H1 (cell line): ENCODE measurements at regions not wholly inside any gene's neighbourhood (a gene's known extent, or its start where the extent isn't known, plus 50 kb on each side); places are given as distances from the start of the nearest gene placed in this dataset.

Experiments used
- CTCF ChIA-PET: fragments of 300-600 bp; sonication (Branson Sonifier 250); formaldehyde crosslinking; loops from one replicate; lab custom pipeline; 2021; ENCODE audit not compliant: partially characterized antibody; lab: Charles Lee
- POLR2A ChIA-PET: fragments of 300-600 bp; sonication (Branson Sonifier 250); formaldehyde crosslinking; loops from one replicate; lab custom pipeline; 2021; ENCODE audit warnings: inconsistent platforms; ENCODE audit not compliant: partially characterized antibody; lab: Charles Lee
- DNase-seq, 2 experiments: peaks; one replicate each; pipeline versions ENCODE4 v3.0.0 to v3.0.0-alpha.2; 2010 to 2022; ENCODE audit warnings: low spot score in 2 of 2, low read depth in 1 of 2, mixed read lengths in 1 of 2
- FAIRE-seq: peaks from 2 replicates; lab custom pipeline; 2011; peaks lifted over from hg19 to GRCh38; lab: Jason Lieb, UNC
- H2AFZ ChIP-seq: 2 replicates; pipeline ENCODE4 v1.8.1; 2012; ENCODE audit warnings: low read length, inconsistent platforms
- H2AK5ac ChIP-seq: 2 replicates; pipeline ENCODE4 v1.6.1; 2013; ENCODE audit warnings: low read depth, low read length
- H2BK120ac ChIP-seq: replicated peaks from 2 replicates; pipeline ENCODE3; 2013; ENCODE audit warnings: low read depth, low read length, inconsistent platforms
- H2BK12ac ChIP-seq: 2 replicates; pipeline ENCODE4 v1.6.1; 2013; ENCODE audit warnings: low read depth, low read length
- H2BK15ac ChIP-seq: 2 replicates; pipeline ENCODE4 v1.6.1; 2013; ENCODE audit warnings: low read length
- H2BK20ac ChIP-seq: 2 replicates; pipeline ENCODE4 v1.6.1; 2013; ENCODE audit warnings: low read length
- H2BK5ac ChIP-seq: 2 replicates; pipeline ENCODE4 v1.6.1; 2013; ENCODE audit warnings: low read depth, low read length
- H3K14ac ChIP-seq: 2 replicates; pipeline ENCODE4 v1.6.1; 2013; ENCODE audit warnings: inconsistent platforms; ENCODE audit not compliant: insufficient read length
- H3K18ac ChIP-seq: 2 replicates; pipeline ENCODE4 v1.6.1; 2013; ENCODE audit warnings: low read length; ENCODE audit errors: extremely low read depth
- H3K23ac ChIP-seq: 2 replicates; pipeline ENCODE4 v1.6.1; 2013; ENCODE audit warnings: inconsistent platforms; ENCODE audit not compliant: insufficient read length
- H3K23me2 ChIP-seq: 2 replicates; pipeline ENCODE4 v1.6.1; 2013; ENCODE audit warnings: low read depth, low read length
- H3K27ac ChIP-seq: 2 replicates; pipeline ENCODE4 v1.6.1; 2011; ENCODE audit warnings: low read depth, low read length, inconsistent platforms
- H3K27me3 ChIP-seq, 4 experiments: replicated peaks in 1 of 4; 1 replicate in 1 of 4; 2 replicates in 3 of 4; pipeline versions ENCODE4 v1.6.1 to v1.8.1; 2011 to 2013; ENCODE audit warnings: low read length in 3 of 4, mild to moderate bottlenecking in 3 of 4, inconsistent platforms in 2 of 4, mixed read lengths in 2 of 4, moderate library complexity in 1 of 4; ENCODE audit not compliant: control insufficient read depth in 3 of 4, insufficient read depth in 3 of 4; ENCODE audit errors: extremely low read depth in 1 of 4
- H3K36me3 ChIP-seq, 4 experiments: 2 replicates each; pipeline versions ENCODE4 v1.6.1 to v1.8.1; 2011 to 2013; ENCODE audit warnings: mild to moderate bottlenecking in 4 of 4, low read length in 3 of 4, moderate library complexity in 2 of 4, control low read depth in 1 of 4, inconsistent platforms in 1 of 4; ENCODE audit not compliant: insufficient read depth in 4 of 4, control insufficient read depth in 2 of 4
- H3K4ac ChIP-seq: replicated peaks from 2 replicates; pipeline ENCODE3; 2013; ENCODE audit warnings: low read length, low read depth, mixed read lengths, inconsistent platforms; ENCODE audit not compliant: insufficient read length
- H3K4me1 ChIP-seq, 4 experiments: replicated peaks in 1 of 4; 1 replicate in 1 of 4; 2 replicates in 3 of 4; pipeline versions ENCODE4 v1.6.1 to v1.8.1; 2011 to 2013; ENCODE audit warnings: low read length in 3 of 4, inconsistent platforms in 2 of 4, mixed read lengths in 1 of 4; ENCODE audit not compliant: insufficient read depth in 4 of 4, control insufficient read depth in 3 of 4
- H3K4me2 ChIP-seq, 2 experiments: 2 replicates each; pipeline versions ENCODE4 v1.6.1 to v1.8.1; 2011 to 2013; ENCODE audit warnings: low read depth in 2 of 2, low read length in 2 of 2, control low read depth in 1 of 2, inconsistent platforms in 1 of 2, mild to moderate bottlenecking in 1 of 2; ENCODE audit not compliant: insufficient read depth in 1 of 2
- H3K4me3 ChIP-seq, 4 experiments: fragments of 200-600, 300-600 bp in 1 of 4; sonication (generic), shearing (Covaris generic), sonication (Bioruptor Twin) in 1 of 4; 2 replicates each; pipeline versions ENCODE4 v1.5.1 to v1.8.1; 2011 to 2016; ENCODE audit warnings: low read length in 4 of 4, low read depth in 3 of 4, control low read depth in 2 of 4, inconsistent platforms in 2 of 4, mild to moderate bottlenecking in 2 of 4, mixed read lengths in 1 of 4, moderate library complexity in 1 of 4; ENCODE audit not compliant: insufficient read depth in 2 of 4; ENCODE audit errors: extremely low read depth in 1 of 4
- H3K56ac ChIP-seq: replicated peaks from 2 replicates; pipeline ENCODE3; 2013; ENCODE audit warnings: low read depth, mild to moderate bottlenecking, mixed read lengths, low read length, inconsistent platforms; ENCODE audit not compliant: insufficient read length
- H3K79me1 ChIP-seq: 2 replicates; pipeline ENCODE4 v1.6.1; 2013; ENCODE audit warnings: low read depth, low read length, control low read depth
- H3K79me2 ChIP-seq, 2 experiments: 2 replicates each; pipeline versions ENCODE4 v1.6.1 to v1.8.1; 2012 to 2013; ENCODE audit warnings: low read length in 2 of 2, mild to moderate bottlenecking in 2 of 2, inconsistent platforms in 1 of 2; ENCODE audit not compliant: insufficient read depth in 2 of 2, control insufficient read depth in 1 of 2
- H3K9ac ChIP-seq, 4 experiments: replicated peaks in 1 of 4; 1 replicate in 1 of 4; 2 replicates in 3 of 4; pipeline versions ENCODE4 v1.6.1 to v1.8.1; 2011 to 2013; ENCODE audit warnings: low read depth in 3 of 4, low read length in 3 of 4, control low read depth in 2 of 4, mild to moderate bottlenecking in 2 of 4, moderate library complexity in 2 of 4, inconsistent platforms in 1 of 4; ENCODE audit errors: extremely low read depth in 1 of 4
- H3K9me3 ChIP-seq, 2 experiments: 2 replicates each; pipeline versions ENCODE4 v1.6.1 to v1.8.1; 2012 to 2013; ENCODE audit warnings: mild to moderate bottlenecking in 2 of 2, moderate library complexity in 2 of 2, control low read depth in 1 of 2, inconsistent platforms in 1 of 2, low read depth in 1 of 2, low read length in 1 of 2, mixed read lengths in 1 of 2; ENCODE audit not compliant: insufficient read depth in 2 of 2
- H4K20me1 ChIP-seq, 2 experiments: replicated peaks in 1 of 2; 2 replicates each; pipeline versions ENCODE3 to v1.8.1; 2011 to 2013; ENCODE audit warnings: inconsistent platforms in 2 of 2, low read length in 2 of 2, mild to moderate bottlenecking in 1 of 2; ENCODE audit not compliant: insufficient read depth in 2 of 2, control insufficient read depth in 1 of 2
- H4K5ac ChIP-seq: 2 replicates; pipeline ENCODE4 v1.6.1; 2013; ENCODE audit warnings: low read length, low read depth, mixed read lengths, inconsistent platforms; ENCODE audit not compliant: insufficient read length
- H4K8ac ChIP-seq: 2 replicates; pipeline ENCODE4 v1.8.0; 2013; ENCODE audit warnings: mild to moderate bottlenecking, moderate library complexity, low read length, inconsistent platforms; ENCODE audit not compliant: insufficient read depth; ENCODE audit errors: extremely low read depth
- H4K91ac ChIP-seq: replicated peaks from 2 replicates; pipeline ENCODE3; 2013; ENCODE audit warnings: low read length, mixed read lengths, inconsistent platforms; ENCODE audit not compliant: insufficient read length
- BCL11A ChIP-seq, 2 experiments: IDR thresholded peaks; one replicate each; pipeline ENCODE4 v1.6.1; 2011; ENCODE audit warnings: low read depth in 2 of 2, low read length in 2 of 2, mild to moderate bottlenecking in 2 of 2
- WGBS, 2 experiments: shearing (Covaris generic) in 1 of 2; methylation state at CpG; one replicate each; pipeline versions ENCODE4 v1.1.6 to v1.1.7; 2013 to 2015; ENCODE audit warnings: low lambda C conversion rate in 2 of 2, mixed read lengths in 2 of 2, inconsistent platforms in 1 of 2, low coverage in 1 of 2, missing lambda C conversion rate in 1 of 2; ENCODE audit not compliant: insufficient replicate concordance in 2 of 2, insufficient coverage in 1 of 2, insufficient read length in 1 of 2; ENCODE audit errors: extremely low coverage in 1 of 2, missing lambda C conversion rate in 1 of 2; 5-methylcytosine and 5-hydroxymethylcytosine counted together
- TF ChIP-seq, protein P1 (sequence below), 3 experiments: IDR thresholded peaks; 1 replicate in 2 of 3; 2 replicates in 1 of 3; pipeline versions ENCODE4 v1.5.1 to v1.6.1; 2011; ENCODE audit warnings: low read length in 3 of 3, mild to moderate bottlenecking in 3 of 3, inconsistent platforms in 2 of 3, low read depth in 1 of 3, moderate library complexity in 1 of 3; ENCODE audit not compliant: insufficient read depth in 1 of 3; ENCODE audit errors: control extremely low read depth in 1 of 3

DNA sequence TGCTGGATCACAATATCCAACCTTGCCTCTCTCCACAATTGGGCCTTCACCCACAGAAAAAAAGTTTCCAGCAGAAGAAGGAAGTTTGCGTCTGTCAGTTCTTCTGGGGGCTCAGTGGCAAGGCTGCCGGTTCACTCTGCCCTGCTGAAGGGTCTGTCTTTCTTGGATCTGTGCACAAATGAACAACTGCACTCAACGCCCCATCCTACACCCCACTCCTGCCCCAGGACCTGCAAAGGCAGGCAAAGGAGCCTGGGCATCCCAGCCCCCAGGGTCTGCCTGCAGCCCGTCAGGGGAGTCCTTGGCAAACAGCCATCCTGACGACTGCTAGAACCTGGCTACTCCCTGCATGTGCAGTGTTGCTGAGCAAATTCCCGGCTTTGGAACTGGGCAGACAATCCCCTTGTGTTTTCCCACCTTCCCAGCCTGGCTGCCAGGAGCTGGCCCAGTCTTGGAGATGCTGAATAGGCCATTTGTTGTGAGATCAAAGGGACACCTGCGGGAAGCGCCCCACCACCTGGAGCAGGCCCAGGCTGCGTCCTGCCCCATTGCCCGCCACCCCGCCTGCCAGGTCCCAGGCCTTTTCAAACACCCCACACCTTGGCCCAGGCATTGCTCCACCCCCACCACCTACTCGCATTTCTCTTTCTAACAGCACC, 311.9 kb downstream of the BCL11B start:
- Histone ChIP-seq H3K18ac (no peak overlapping the region), H4K8ac (no peak overlapping the region), H3K4me2 (no peak overlapping the region), H3K4me3 (no peak overlapping the region), H2BK5ac (no peak overlapping the region), H2BK120ac (no peak overlapping the region), H3K9ac (no peak overlapping the region), H3K79me2 (no peaks in the 10 kb centered on the region), H3K23me2 (no peaks in the 10 kb centered on the region), H3K23ac (no peak overlapping the region), H2AK5ac (no peak overlapping the region), H3K9me3 (no peaks in the 10 kb centered on the region), H2AFZ (no peak overlapping the region), H2BK20ac (0 out of 2 replicates have a peak overlapping the region, but pooled peaks have one; percentile 61), H3K4ac (no peak overlapping the region), H3K4me1 (peaks cover 0 to 7% (median under 1%) of the 10 kb centered on the region in 4 experiments; a peak in 2 of 7 replicates), H4K5ac (no peak overlapping the region), H4K20me1 (no peaks in the 10 kb centered on the region), H2BK12ac (no peak overlapping the region), H3K27me3 (no peaks in the 10 kb centered on the region), H3K27ac (no peak overlapping the region), H3K14ac (no peak overlapping the region), H3K36me3 (no peaks in the 10 kb centered on the region), H3K79me1 (no peaks in the 10 kb centered on the region), H2BK15ac (no peak overlapping the region), H3K56ac (no peak overlapping the region), H4K91ac (no peak overlapping the region)
- ChIA-PET POLR2A (no interaction called here), CTCF (no interaction called here)
- no peak for TF ChIP-seq BCL11A (IDR thresholded peaks at IDR 0.05; ENCODE audit: low read depth in 2 of 2, low read length in 2 of 2)
- TF ChIP-seq, protein P1, sequence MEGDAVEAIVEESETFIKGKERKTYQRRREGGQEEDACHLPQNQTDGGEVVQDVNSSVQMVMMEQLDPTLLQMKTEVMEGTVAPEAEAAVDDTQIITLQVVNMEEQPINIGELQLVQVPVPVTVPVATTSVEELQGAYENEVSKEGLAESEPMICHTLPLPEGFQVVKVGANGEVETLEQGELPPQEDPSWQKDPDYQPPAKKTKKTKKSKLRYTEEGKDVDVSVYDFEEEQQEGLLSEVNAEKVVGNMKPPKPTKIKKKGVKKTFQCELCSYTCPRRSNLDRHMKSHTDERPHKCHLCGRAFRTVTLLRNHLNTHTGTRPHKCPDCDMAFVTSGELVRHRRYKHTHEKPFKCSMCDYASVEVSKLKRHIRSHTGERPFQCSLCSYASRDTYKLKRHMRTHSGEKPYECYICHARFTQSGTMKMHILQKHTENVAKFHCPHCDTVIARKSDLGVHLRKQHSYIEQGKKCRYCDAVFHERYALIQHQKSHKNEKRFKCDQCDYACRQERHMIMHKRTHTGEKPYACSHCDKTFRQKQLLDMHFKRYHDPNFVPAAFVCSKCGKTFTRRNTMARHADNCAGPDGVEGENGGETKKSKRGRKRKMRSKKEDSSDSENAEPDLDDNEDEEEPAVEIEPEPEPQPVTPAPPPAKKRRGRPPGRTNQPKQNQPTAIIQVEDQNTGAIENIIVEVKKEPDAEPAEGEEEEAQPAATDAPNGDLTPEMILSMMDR (IDR thresholded peaks at IDR 0.05; ENCODE audit: control extremely low read depth in 1 of 3, insufficient read depth in 1 of 3, low read depth in 1 of 3, low read length in 3 of 3): no peak
- DNase-seq: peak in 1 of 2 experiments; percentile 48
- no peak for FAIRE-seq
- WGBS, 2 experiments: 90% methylated on average over 12 of the region's 12 CpGs; no CpG with 5 or more reads in 1 of the 2 experiments
